ENCODE measurements at regions not wholly inside any gene's neighbourhood (a gene's known extent, or its start where the extent isn't known, plus 50 kb on each side); places are given as distances from the start of the nearest gene placed in this dataset.

GRCh38 chr11:27231530-27231929 lies 131.5 kb downstream of the CCDC34 start:
- Mint-ChIP-seq H3K4me3 (no peak overlapping the region), H3K27ac (no peak overlapping the region), H3K9me3 (ENCODE audit: insufficient read depth) (no peaks in the 10 kb centered on the region), H3K27me3 (peaks cover 13% of the 10 kb centered on the region), H3K4me1 (peaks cover 13% of the 10 kb centered on the region)
- POLR2A ChIA-PET, result no interaction called here
- H3K27ac ChIP-seq (ENCODE audit: low read length in 2 of 2), result no peak overlapping the region
- no peaks in the 10 kb centered on the region for H3K27me3 ChIP-seq (replicated peaks in 1 of 4; ENCODE audit: control extremely low read depth in 1 of 4, control insufficient read depth in 3 of 4, insufficient read depth in 4 of 4, low read length in 3 of 4)
- no peak overlapping the region for H3K9ac ChIP-seq (ENCODE audit: low read length)
- CTCF ChIA-PET, result no interaction called here
- intact Hi-C loops (cut with micrococcal nuclease), result no loop called here
- DNase-seq (no peak), ATAC-seq (ENCODE audit: low read depth) (no peak)
- peaks cover 0 to 10% of the 10 kb centered on the region in 2 donors for H3K4me1 ChIP-seq (ENCODE audit: control insufficient read depth in 2 of 2, insufficient read depth in 2 of 2, low read length in 2 of 2)
- TF ChIP-seq CTCF (IDR thresholded peaks at IDR 0.05) (no peak), EZH2 (IDR thresholded peaks at IDR 0.05; ENCODE audit: borderline replicate concordance, insufficient read depth, low read depth, low read length, poor library complexity, severe bottlenecking) (no peak)
- no peak overlapping the region for H3K4me2 ChIP-seq (replicated peaks; ENCODE audit: low read depth, low read length, poor library complexity, severe bottlenecking)
- no peaks in the 10 kb centered on the region for H3K9me3 ChIP-seq (ENCODE audit: control extremely low read depth in 1 of 3, control insufficient read depth in 2 of 3, insufficient read depth in 1 of 3, low read length in 2 of 3)
- H4K20me1 ChIP-seq (ENCODE audit: control insufficient read depth, insufficient read depth, low read length, poor library complexity, severe bottlenecking), result no peaks in the 10 kb centered on the region
- H3K36me3 ChIP-seq (replicated peaks in 1 of 2; ENCODE audit: control extremely low read depth in 1 of 2, control insufficient read depth in 1 of 2, extremely low read depth in 1 of 2, insufficient read depth in 2 of 2, low read length in 1 of 2), result no peaks in the 10 kb centered on the region
- H2AFZ ChIP-seq (ENCODE audit: insufficient read depth, low read depth, low read length, poor library complexity, severe bottlenecking), result no peak overlapping the region
- 33% methylated on average over 1 of the region's 6 CpGs for WGBS (ENCODE audit: insufficient coverage)
- no peak overlapping the region for H3K4me3 ChIP-seq (ENCODE audit: control extremely low read depth in 1 of 5, extremely low read depth in 1 of 5, insufficient read depth in 1 of 5, low read depth in 2 of 5, low read length in 4 of 5)
- no peaks in the 10 kb centered on the region for H3K79me2 ChIP-seq (ENCODE audit: control insufficient read depth, insufficient read depth, low read length)

GRCh38 chr11:27230192-27230572 lies 132.8 kb downstream of the CCDC34 start:
- Mint-ChIP-seq H3K27me3 (peaks cover 13% of the 10 kb centered on the region), H3K4me3 (no peak overlapping the region), H3K27ac (no peak overlapping the region), H3K4me1 (peaks cover 13% of the 10 kb centered on the region), H3K9me3 (ENCODE audit: insufficient read depth) (no peaks in the 10 kb centered on the region)
- H3K9ac ChIP-seq (ENCODE audit: low read length), result no peak overlapping the region
- H3K79me2 ChIP-seq (ENCODE audit: control insufficient read depth, insufficient read depth, low read length), result no peaks in the 10 kb centered on the region
- H3K9me3 ChIP-seq (ENCODE audit: control extremely low read depth in 1 of 3, control insufficient read depth in 2 of 3, insufficient read depth in 1 of 3, low read length in 2 of 3), result no peaks in the 10 kb centered on the region
- intact Hi-C loops (cut with micrococcal nuclease), result no loop called here
- CTCF ChIA-PET, result no interaction called here
- H4K20me1 ChIP-seq (ENCODE audit: control insufficient read depth, insufficient read depth, low read length, poor library complexity, severe bottlenecking), result no peaks in the 10 kb centered on the region
- no peak overlapping the region for H3K27ac ChIP-seq (ENCODE audit: low read length in 2 of 2)
- no peak for DNase-seq
- WGBS (ENCODE audit: insufficient coverage), result 100% methylated on average over 1 of the region's 1 CpG
- H3K4me3 ChIP-seq (ENCODE audit: control extremely low read depth in 1 of 5, extremely low read depth in 1 of 5, insufficient read depth in 1 of 5, low read depth in 2 of 5, low read length in 4 of 5), result no peak overlapping the region
- POLR2A ChIA-PET, result no interaction called here
- no peaks in the 10 kb centered on the region for H3K27me3 ChIP-seq (replicated peaks in 1 of 4; ENCODE audit: control extremely low read depth in 1 of 4, control insufficient read depth in 3 of 4, insufficient read depth in 4 of 4, low read length in 3 of 4)
- no peak overlapping the region for H2AFZ ChIP-seq (ENCODE audit: insufficient read depth, low read depth, low read length, poor library complexity, severe bottlenecking)
- H3K4me1 ChIP-seq (ENCODE audit: control insufficient read depth in 2 of 2, insufficient read depth in 2 of 2, low read length in 2 of 2), result peaks cover 0 to 10% of the 10 kb centered on the region in 2 donors
- no peak overlapping the region for H3K4me2 ChIP-seq (replicated peaks; ENCODE audit: low read depth, low read length, poor library complexity, severe bottlenecking)
- ATAC-seq (ENCODE audit: low read depth), result no peak
- TF ChIP-seq CTCF (IDR thresholded peaks at IDR 0.05), result no peak
- TF ChIP-seq EZH2 (IDR thresholded peaks at IDR 0.05; ENCODE audit: borderline replicate concordance, insufficient read depth, low read depth, low read length, poor library complexity, severe bottlenecking), result no peak
- H3K36me3 ChIP-seq (replicated peaks in 1 of 2; ENCODE audit: control extremely low read depth in 1 of 2, control insufficient read depth in 1 of 2, extremely low read depth in 1 of 2, insufficient read depth in 2 of 2, low read length in 1 of 2), result no peaks in the 10 kb centered on the region

Data from B cell (primary cell).